Endothelial cell (in vitro differentiated cells): ENCODE measurements at regions not wholly inside any gene's neighbourhood (a gene's known extent, or its start where the extent isn't known, plus 50 kb on each side); places are given as distances from the start of the nearest gene placed in this dataset.

Experiments
- DNase-seq: peaks from one replicate; pipeline ENCODE4 v3.0.0; 2021; ENCODE audit warnings: low spot score
- H3K27ac Mint-ChIP-seq: one replicate; pipeline ENCODE4 v1.8.0; 2021; ENCODE audit warnings: mixed read lengths, inconsistent platforms; ENCODE audit not compliant: unreplicated experiment
- H3K27me3 Mint-ChIP-seq: one replicate; pipeline ENCODE4 v1.8.0; 2021; ENCODE audit warnings: mild to moderate bottlenecking, moderate library complexity, mixed read lengths, inconsistent platforms; ENCODE audit not compliant: unreplicated experiment
- H3K36me3 Mint-ChIP-seq: one replicate; pipeline ENCODE4 v1.8.0; 2021; ENCODE audit warnings: mild to moderate bottlenecking, low read depth, mixed read lengths, inconsistent platforms; ENCODE audit not compliant: unreplicated experiment
- H3K4me1 Mint-ChIP-seq: one replicate; pipeline ENCODE4 v1.8.0; 2021; ENCODE audit warnings: mild to moderate bottlenecking, mixed read lengths, inconsistent platforms; ENCODE audit not compliant: unreplicated experiment
- H3K4me3 Mint-ChIP-seq: one replicate; pipeline ENCODE4 v1.8.0; 2021; ENCODE audit warnings: mild to moderate bottlenecking, mixed read lengths, inconsistent platforms; ENCODE audit not compliant: unreplicated experiment
- H3K9me3 Mint-ChIP-seq: one replicate; pipeline ENCODE4 v1.8.0; 2021; ENCODE audit warnings: mixed read lengths, inconsistent platforms; ENCODE audit not compliant: unreplicated experiment
- TF ChIP-seq, protein P1 (sequence below): fragments of 200-600 bp; sonication (generic); IDR thresholded peaks from one replicate; pipeline ENCODE4 v1.5.0; 2021; ENCODE audit warnings: antibody characterized with exemption; ENCODE audit not compliant: unreplicated experiment

DNA sequence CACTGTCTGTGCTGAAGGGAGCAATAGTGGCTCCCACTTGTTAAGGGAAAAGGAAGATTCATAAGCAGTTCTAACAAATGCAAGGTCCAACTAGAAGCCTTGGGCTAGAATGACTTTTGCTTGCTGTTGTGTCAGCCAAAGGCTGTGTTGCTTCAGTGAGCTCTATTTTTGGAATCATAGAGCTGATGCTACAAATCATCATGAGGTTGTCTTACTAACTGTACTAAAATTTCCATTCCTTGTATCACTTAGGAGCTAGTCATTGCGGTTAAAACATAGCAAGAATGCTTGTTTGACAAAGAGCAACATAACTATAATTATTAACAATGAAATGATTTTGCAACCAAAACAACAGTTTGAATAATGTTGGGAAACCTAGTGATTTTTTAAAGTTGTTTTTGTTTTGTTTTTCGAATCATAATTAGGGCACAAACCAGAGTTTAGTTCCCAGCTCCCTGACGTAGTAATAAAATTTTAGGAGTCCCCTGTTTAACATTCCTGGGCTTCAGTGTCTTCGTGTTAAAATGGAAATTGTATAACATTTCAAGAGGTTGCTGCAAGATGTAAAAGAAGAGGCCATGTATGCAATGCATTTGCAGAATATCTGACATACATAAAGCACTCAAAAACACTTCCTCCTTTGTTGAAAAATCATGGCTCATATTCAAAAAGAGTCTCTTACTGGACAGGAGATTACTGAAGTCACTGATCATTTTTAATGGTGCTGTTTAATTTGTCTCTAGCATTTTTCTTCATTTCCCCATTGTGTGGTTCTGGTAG lies 183.4 kb downstream of the MACC1 start:
- no peak for DNase-seq
- TF ChIP-seq, protein P1, sequence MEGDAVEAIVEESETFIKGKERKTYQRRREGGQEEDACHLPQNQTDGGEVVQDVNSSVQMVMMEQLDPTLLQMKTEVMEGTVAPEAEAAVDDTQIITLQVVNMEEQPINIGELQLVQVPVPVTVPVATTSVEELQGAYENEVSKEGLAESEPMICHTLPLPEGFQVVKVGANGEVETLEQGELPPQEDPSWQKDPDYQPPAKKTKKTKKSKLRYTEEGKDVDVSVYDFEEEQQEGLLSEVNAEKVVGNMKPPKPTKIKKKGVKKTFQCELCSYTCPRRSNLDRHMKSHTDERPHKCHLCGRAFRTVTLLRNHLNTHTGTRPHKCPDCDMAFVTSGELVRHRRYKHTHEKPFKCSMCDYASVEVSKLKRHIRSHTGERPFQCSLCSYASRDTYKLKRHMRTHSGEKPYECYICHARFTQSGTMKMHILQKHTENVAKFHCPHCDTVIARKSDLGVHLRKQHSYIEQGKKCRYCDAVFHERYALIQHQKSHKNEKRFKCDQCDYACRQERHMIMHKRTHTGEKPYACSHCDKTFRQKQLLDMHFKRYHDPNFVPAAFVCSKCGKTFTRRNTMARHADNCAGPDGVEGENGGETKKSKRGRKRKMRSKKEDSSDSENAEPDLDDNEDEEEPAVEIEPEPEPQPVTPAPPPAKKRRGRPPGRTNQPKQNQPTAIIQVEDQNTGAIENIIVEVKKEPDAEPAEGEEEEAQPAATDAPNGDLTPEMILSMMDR = no peak
- Mint-ChIP-seq H3K4me1 (peaks cover 4% of the 10 kb centered on the region), H3K36me3 (no peaks in the 10 kb centered on the region), H3K27ac (no peak overlapping the region), H3K4me3 (no peak overlapping the region), H3K27me3 (no peaks in the 10 kb centered on the region), H3K9me3 (no peaks in the 10 kb centered on the region)

- Mint-ChIP-seq H3K9me3 (no peaks in the 10 kb centered on the region), H3K27me3 (no peaks in the 10 kb centered on the region), H3K27ac (no peak overlapping the region), H3K36me3 (no peaks in the 10 kb centered on the region), H3K4me3 (no peak overlapping the region), H3K4me1 (peaks cover 4% of the 10 kb centered on the region)
- no peak for DNase-seq
- TF ChIP-seq, protein P1 = no peak
These were observed 184.4 kb downstream of the MACC1 start for GRCh38 chr7:20032741-20033140.

DNA sequence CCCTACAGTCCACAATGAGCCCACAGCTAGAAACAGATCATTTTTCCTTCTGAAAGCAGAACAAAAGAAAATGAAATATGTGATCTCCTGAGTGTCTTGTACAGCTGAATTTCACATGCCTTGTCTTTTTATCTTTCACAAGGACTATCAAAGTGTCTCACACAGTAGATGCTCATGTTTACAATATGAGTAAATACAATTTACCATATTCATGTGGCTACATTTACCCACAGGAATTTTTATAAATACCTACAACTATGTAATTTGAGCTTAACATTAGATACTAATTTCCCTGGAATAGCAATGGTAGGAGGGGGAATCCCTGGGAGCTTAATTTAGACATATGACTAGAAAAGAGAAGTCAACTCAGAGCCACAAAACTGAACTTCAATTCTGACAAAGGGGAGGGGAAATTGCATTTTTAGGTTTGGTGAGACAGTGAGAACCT lies 186.2 kb downstream of the MACC1 start:
- Mint-ChIP-seq H3K27me3 (no peaks in the 10 kb centered on the region), H3K9me3 (no peaks in the 10 kb centered on the region), H3K4me3 (no peak overlapping the region), H3K36me3 (no peaks in the 10 kb centered on the region), H3K27ac (no peak overlapping the region), H3K4me1 (peaks cover 2% of the 10 kb centered on the region)
- TF ChIP-seq, protein P1 = no peak
- no peak for DNase-seq

DNA sequence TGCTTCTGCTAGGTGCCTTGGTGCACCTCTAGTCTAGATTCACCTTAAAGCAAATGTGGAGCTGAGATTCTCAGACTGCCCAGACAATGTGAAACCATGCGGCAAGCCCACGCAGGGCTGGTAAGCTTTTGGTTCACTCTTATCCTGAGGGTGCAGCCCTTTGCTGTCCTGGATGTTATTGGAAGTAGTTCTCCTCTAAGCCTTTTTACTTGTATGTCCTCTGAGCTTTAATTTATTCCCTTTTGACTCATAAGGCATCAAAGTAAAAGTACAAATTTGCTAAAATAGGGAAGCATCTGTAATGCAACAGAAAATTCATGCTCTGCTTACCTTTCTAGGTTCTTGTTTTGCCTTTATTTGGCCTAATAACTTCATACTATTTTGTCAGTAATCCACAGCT lies 186.8 kb downstream of the MACC1 start:
- DNase-seq = no peak
- Mint-ChIP-seq H3K4me3 (no peak overlapping the region), H3K9me3 (no peaks in the 10 kb centered on the region), H3K27ac (no peak overlapping the region), H3K4me1 (peaks cover 2% of the 10 kb centered on the region), H3K36me3 (no peaks in the 10 kb centered on the region), H3K27me3 (no peaks in the 10 kb centered on the region)
- TF ChIP-seq, protein P1 = no peak

- peaks cover 2% of the 10 kb centered on the region for H3K4me1 Mint-ChIP-seq
- no peak overlapping the region for H3K27ac Mint-ChIP-seq
- TF ChIP-seq, protein P1 = no peak
- DNase-seq = no peak
- H3K4me3 Mint-ChIP-seq = no peak overlapping the region
- H3K9me3 Mint-ChIP-seq = no peaks in the 10 kb centered on the region
- no peaks in the 10 kb centered on the region for H3K27me3 Mint-ChIP-seq
- no peaks in the 10 kb centered on the region for H3K36me3 Mint-ChIP-seq
These were observed 190.4 kb downstream of the MACC1 start for GRCh38 chr7:20026762-20027161.
